ENCODE measurements at regions not wholly inside any gene's neighbourhood (a gene's known extent, or its start where the extent isn't known, plus 50 kb on each side); places are given as distances from the start of the nearest gene placed in this dataset.
A peak's percentile ranks its signal among the peaks of the same experiment; 100 is the strongest.
"Not testable (repeated sequence)": the region's sequence is repeated elsewhere in the genome, so short reads cannot be mapped to it uniquely, and the experiment has no call there.

DNA sequence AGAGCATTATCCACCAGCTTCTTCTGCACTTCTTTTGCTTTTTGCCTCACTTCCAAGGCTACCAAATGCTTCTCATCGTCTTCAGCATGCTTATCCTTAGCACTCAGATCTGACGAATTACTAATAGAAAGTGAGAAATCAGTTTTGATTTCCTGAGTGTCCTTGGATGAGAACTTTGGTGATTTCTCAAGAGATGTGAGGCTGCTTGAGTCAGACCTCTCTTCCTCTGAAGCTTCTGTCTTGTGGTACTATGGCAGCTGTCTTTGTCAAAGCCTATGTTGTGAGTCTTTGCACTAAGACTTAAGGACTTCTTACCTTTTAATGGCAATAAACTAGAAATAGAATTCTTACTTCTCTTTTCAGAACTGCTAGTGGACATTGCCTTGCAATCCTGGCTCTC is 169.9 kb downstream of the CPE start:
- in situ Hi-C loops (cut with MboI; ENCODE audit: low pct_unique_long_range_greater_than_20kb, low sequenced_read_pairs): loop anchor here (25.0 kb wide), 1 partner anchor 539 kb away; no protein-coding TSS in a partner anchor
- no peak for DNase-seq

DNA sequence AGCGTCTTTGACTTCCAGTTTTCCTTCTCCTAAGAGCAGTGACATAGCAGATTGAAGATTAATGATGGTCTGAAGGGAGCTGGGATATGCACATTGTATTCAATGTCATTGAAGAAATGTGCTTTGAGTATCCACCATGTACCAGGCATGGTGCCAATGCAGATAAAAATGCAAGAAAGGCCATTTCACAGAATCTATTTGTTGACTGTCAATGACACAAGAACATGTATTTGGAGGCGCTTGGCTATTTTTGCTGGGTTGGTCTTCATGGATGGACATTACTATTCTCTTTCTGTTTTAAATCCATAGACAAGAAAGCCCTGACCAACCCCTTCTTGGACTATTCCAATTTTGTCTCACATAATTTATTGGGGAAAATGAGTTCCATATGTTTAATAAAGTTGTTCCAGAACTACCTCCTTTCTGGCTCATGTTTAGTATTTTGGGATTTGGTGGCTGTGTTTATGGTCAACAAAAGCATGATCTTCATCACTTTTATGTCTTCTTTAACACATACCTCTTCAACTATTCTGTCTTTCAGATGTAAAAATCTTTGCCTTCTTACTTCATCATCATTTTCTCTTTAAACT is 174.5 kb downstream of the CPE start:
- in situ Hi-C loops (cut with MboI; ENCODE audit: low pct_unique_long_range_greater_than_20kb, low sequenced_read_pairs): no loop called here

DNA sequence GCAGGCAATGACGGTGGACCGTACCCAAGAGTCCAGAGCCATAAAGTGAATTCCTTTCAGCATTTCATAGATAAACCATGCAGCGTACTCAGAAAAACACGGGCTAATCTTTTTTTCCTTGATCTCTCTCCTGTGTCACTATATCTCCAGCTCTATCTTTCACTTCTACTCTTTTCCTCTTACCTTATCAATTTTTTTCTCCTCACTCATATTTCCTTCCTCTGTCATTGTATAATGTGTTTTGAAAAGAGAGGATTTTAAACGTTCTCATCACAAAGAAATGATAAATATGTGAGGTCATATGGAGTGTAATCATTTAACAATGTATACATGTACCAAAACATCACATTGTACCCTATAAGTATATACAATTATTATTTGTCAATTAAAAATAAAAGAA is 176.5 kb downstream of the CPE start:
- DNase-seq: no peak
- in situ Hi-C loops (cut with MboI; ENCODE audit: low pct_unique_long_range_greater_than_20kb, low sequenced_read_pairs): no loop called here

More for the DNA sequence above, 174.5 kb downstream of the CPE start:
- DNase-seq: no peak

DNA sequence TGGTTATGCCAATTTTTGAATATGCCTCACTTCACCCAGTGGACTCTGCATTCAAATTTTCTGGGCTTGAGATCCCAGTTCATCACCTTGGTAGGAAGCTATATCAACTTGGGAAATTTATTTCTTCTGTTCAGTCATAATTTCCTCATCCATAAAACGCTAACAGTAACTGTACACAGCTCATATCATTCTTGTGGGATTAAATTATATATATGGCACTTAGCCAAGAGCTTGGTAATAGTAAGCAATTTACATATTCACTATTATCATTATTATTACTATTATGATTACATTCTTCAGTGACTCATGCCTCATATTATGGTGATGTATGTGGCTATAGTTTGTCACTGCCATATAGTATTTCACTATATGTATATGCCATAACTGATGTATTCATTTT is 177.6 kb downstream of the CPE start:
- no peak for DNase-seq
- in situ Hi-C loops (cut with MboI; ENCODE audit: low pct_unique_long_range_greater_than_20kb, low sequenced_read_pairs): no loop called here

DNA sequence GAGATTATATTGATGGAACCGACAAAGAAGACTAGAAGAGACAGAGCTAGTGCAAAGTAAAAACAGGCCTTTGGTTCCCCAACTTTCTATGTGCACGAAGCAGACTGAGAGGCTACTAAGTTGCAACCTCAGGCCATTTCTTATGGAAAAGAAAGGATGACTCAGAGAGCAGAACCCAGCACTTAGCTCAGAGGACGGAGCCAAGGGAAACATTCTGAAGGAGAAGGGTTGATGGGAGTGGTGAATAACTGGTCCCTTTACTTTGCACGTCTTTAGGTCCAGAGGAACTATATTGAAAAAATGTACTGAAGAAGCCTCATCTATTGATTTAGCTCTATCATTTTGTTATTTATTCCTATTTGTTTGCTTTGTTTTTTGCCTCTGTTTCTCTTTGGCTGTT is 182.1 kb downstream of the CPE start:
- in situ Hi-C loops (cut with MboI; ENCODE audit: low pct_unique_long_range_greater_than_20kb, low sequenced_read_pairs): no loop called here
- DNase-seq: no peak

DNA sequence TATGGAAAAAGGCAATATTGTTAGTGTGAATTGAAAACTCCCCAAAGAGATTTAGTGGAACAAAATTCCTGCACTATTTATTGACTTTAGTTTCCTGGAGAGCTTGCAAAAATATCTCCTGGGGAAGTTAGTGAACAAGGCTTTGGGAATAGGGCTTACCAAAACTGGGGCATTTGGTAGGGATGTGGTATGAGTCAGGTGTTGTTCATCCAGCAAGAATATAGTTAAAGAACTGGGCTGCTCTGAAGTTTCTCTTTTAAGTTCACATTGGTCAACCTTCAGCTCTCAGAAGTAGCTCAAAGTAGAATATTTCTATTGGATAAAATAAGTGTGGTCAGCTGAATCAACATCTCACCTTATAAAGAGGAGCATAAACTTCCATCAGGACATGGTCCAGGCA is 185.0 kb downstream of the CPE start:
- in situ Hi-C loops (cut with MboI; ENCODE audit: low pct_unique_long_range_greater_than_20kb, low sequenced_read_pairs): no loop called here
- DNase-seq: no peak

DNA sequence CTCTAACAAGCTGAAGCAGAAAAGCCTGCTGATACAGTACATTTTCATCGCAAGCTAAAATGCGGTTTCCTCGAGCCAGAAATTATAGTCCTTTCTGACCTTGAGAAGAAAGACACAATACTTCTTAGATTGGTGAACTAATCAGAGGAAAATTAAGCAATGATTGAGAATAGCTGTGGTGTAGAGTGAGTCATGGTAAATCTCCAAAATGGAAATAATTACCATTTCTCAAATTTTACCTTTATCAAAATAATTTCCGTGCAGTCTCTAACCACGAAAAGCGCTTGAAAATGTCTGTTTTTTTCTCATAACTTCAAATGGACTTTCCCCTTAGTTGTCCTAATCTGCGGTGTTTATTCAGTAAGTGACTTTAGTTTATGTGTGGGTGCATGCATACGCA is 190.2 kb downstream of the CPE start:
- in situ Hi-C loops (cut with MboI; ENCODE audit: low pct_unique_long_range_greater_than_20kb, low sequenced_read_pairs): no loop called here
- no peak for DNase-seq

DNA sequence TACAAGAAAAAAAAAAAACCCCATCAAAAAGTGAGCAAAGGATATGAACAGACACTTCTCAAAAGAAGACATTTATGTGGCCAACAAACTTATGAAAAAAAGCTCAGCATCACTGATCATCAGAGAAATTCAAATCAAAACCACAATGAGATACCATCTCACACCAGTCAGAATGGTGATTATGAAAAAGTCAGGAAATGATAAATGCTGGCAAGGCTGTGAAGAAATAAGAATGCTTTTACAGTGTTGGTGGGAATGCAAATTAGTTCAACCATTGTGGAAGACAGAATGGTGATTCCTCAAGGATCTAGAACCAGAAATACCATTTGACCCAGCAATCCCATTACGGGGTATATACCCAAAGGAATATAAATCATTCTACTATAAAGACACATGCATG is 192.7 kb downstream of the CPE start:
- DNase-seq; in situ Hi-C loops (cut with MboI; ENCODE audit: low pct_unique_long_range_greater_than_20kb, low sequenced_read_pairs): not testable (repeated sequence)

DNA sequence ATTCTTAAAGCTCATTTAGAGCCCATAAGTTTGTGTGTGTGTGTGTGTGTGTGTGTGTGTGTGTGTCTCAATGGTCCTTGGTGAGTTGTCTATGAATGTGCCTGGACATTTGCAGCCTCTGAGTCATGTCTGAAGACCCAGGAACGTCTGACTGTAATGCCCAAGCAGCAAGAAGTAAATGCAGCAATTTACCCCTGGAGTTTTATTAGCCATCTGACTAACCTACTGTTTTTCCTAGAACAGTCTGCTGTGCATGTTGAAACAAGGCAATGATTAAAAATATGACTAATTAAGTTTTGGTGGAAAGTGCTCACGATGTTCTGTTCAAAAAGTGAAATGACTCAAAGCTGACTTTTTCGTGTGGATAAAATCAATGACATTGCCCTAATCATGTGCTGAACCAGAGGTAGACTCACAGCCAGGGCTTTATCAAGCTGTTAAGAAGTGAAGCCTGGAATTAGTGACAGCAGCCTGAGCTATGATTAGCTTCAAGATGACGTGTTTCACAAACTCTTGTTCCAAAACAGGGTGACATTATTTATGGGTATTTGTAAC is 201.6 kb downstream of the CPE start:
- DNase-seq: no peak
- in situ Hi-C loops (cut with MboI; ENCODE audit: low pct_unique_long_range_greater_than_20kb, low sequenced_read_pairs): no loop called here

DNA sequence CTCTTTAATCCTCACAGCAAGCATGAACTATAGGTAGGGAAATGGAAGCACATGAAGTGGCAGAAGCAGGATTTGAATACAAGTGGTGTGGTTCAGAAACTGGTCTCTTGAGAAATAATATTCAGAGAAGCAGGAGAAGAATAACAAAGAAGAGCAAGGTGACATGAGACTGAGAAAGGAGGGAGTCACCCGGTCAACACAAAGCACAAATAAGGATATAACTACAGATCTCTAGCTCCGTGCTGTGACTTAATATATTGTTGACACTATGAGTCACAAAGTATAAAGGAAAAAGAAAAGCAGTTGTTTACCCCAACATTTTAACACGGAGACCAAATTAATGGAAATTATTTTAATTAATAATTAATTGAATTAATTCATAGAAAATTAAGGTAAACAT is 204.5 kb downstream of the CPE start:
- in situ Hi-C loops (cut with MboI; ENCODE audit: low pct_unique_long_range_greater_than_20kb, low sequenced_read_pairs): no loop called here
- no peak for DNase-seq

DNA sequence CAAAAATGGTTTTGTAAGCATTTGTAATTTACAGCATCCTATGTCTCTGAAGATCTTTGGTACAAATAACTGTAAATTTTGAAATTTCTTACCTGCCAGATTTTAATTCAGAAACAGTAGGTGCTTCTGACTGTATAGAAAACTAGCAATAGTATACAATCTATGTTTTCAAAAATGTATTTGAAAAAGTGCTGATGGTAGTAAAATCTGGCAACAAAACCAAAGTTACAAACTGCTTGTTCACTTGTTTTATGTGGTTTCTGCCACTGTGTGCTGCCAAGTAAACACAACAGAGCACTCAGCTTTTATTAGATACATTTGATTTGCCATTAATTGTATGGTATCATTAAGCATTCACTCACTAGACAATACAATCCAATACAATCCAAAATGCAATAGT is 206.1 kb downstream of the CPE start:
- DNase-seq: no peak
- in situ Hi-C loops (cut with MboI; ENCODE audit: low pct_unique_long_range_greater_than_20kb, low sequenced_read_pairs): no loop called here

DNA sequence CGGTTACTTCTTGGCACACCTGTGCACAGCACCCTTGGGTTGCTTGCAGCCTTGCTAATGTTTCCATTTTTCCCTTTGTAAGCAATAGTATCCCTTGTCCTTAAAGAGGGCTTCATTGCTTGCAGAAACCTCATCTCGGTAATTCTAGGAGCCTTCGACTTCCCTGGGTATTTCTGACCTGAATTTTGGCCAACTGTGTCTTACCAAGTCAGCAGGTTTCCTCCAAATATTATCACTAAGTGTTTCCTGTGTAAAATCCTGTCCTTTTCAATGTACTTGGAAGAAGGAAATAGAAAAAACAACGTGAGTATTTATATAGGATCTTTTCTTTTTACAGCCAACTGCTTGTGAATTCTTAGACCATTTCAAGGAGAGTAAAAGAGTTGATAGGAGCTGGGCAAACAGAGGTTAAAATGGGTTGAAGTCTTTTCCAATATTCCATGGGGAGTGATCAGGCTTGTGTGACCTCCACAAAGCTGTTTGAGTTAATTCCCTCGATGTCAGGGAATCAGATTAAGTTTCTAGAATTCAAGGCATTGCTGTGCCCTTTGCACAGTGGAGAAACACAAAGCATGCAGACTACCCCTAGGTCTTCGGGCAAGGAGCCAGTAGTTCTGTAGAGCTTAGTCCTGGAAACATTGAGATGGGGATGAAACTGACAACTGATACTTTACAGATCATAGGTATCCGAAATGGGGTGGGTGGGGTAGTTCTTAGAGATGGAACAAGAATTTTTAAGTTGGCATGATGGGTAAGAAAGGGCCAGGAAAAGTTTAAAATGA is 209.9 kb downstream of the CPE start:
- no peak for DNase-seq

DNA sequence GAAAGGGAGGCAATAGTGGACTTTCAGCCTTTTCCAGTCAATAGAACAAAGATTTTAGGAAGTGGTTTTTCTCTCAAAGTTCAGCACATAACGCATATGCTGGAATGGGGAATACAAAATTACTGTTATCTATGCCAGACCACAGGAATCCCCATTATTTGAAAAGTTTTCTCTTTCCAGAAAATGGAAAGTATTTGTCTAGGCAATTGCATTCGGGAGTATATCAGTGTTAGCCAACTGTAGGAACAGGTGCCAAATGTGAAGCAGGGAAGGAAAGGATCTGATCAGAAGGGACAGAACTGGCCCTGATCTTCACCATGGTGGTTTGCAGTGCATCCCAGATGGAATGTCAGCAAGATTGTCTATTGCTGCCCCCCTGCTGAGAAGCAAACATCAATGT is 213.6 kb downstream of the CPE start:
- DNase-seq: no peak
- in situ Hi-C loops (cut with MboI; ENCODE audit: low pct_unique_long_range_greater_than_20kb, low sequenced_read_pairs): no loop called here

More for the DNA sequence above, 209.9 kb downstream of the CPE start:
- in situ Hi-C loops (cut with MboI; ENCODE audit: low pct_unique_long_range_greater_than_20kb, low sequenced_read_pairs): no loop called here

DNA sequence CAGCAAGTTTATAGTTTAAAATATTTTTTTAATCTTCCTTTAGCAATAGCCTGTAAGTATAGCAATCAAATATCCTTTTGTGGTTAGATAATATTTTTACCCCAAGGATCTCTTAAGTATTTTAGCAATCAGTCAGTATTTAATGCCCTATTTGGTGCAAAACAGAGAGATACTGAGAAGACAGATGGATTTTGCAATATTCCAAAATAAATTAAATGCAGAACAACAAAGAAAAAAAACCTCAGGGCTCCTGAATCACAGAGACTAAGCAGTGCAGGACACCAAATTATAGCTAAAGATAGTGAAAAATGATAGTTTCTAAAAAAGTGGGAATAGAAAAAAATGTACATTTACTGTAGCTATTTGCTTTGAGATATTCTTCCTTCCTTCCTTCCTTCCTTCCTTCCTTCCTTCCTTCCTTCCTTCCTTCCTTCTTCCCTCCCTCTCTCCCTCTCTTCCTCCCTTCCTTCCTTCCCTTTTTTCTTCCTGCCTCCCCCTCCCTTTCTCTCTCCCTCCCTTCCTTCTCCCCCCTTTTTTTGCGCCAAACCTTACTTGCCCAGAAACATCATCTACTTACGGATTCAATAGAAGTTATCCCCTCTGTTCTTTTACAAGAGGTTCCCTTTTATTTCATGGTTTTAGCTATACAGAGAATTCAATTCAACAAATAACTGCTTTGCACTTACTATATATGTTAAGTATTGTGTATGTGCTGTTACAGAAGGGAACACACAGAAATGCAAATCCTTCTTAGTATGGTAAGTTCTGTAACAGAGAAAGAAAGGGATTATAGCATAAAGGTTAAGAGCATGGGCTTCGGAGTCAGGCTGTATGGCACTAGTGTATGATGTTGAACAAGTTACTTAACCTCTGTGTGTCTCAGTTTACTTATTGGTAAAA is 219.0 kb downstream of the CPE start:
- DNase-seq: no peak
- in situ Hi-C loops (cut with MboI; ENCODE audit: low pct_unique_long_range_greater_than_20kb, low sequenced_read_pairs): no loop called here

DNA sequence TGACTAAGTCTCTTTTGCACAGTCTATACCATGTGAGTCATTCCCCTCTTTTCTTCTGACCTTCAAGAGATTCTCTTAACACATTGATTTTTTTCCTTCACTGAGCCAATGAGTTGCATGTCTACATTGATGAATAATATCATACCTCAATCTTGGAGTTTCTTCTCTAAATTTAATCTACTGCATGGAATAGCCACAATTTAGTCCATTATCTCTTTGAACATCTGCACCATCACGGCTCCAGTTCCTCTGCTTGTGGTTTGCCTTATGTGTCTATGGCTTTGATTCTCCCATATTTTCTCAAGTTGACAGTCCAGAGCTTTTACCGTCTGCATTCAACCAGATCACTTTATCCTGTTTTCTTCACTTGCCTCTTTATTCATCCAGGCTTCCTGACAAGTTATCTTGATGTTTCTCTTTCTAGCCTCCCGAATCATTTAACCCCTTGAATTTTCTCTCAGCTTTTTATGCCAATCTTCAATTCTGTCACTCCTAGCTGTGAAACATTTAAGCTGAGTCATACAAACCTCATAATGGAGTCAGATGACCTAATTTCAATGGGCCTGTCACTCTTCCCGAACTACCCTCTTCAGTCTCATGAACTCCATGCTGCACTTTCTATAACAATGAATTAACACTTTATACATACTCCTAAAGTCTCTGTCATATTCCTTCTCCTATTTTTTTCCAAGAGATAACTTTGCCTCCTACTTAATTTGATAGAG is 222.3 kb downstream of the CPE start:
- peak; percentile 60 for DNase-seq
- in situ Hi-C loops (cut with MboI; ENCODE audit: low pct_unique_long_range_greater_than_20kb, low sequenced_read_pairs): no loop called here

DNA sequence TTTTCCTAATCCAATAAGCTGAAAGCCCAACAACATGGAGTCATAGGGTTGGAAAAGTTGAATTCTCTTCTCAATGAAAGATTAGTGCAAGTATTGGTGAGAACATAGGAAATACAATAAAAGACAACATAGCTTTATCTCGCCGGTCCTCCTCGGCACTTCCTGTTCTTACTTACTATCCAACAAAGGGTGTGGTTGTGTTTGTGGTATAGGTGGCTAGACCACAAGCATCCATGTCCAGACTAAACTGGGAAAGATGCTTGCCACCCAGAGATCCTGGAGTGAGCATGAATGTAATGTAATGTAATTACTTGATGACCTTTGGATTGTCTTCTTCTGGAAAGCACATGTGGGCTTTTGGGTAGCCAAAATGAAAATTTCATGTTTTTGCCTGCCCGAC is 223.8 kb downstream of the CPE start:
- in situ Hi-C loops (cut with MboI; ENCODE audit: low pct_unique_long_range_greater_than_20kb, low sequenced_read_pairs): no loop called here

DNA sequence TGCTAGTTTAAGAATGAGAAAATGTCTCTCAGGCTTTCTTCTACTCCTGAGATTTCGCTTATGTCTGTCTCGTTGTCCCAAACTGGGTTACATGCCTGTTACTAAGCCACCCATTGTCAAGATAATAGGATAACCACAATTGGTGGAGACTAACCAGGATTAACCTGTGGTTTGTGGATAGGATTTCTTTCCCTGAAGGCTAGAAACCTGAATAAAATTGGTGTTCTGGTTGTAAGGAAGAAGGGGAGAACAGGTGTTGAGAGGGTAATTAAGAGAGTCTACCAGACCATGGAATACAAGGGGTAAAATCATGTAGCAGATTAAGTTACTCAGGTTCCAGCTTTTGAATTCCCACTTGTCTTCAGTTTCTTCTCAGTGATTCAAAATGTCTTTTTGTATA is 225.4 kb downstream of the CPE start:
- in situ Hi-C loops (cut with MboI; ENCODE audit: low pct_unique_long_range_greater_than_20kb, low sequenced_read_pairs): no loop called here
- DNase-seq: no peak

More for the DNA sequence above, 223.8 kb downstream of the CPE start:
- DNase-seq: no peak

DNA sequence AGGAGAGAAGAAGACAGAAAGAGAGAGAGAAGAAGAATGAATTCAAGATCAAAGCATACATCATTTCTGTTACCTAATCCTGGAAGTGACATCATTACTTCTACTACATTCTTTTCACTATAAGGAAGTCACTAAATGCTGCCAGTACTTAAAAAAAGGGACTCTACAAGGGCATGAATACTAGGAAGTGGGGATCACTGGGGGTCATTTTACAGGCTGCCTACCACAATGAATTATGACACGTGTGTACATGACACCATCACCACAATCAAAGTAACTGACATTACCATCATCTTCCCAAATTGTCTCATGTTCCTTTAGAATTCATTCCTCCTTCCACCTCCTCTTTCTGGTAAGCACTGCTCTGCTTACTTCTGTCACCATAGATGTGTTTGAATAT is 227.0 kb downstream of the CPE start:
- in situ Hi-C loops (cut with MboI; ENCODE audit: low pct_unique_long_range_greater_than_20kb, low sequenced_read_pairs): no loop called here
- no peak for DNase-seq
